Fibroblast of the conjunctiva (primary cell): ENCODE measurements at regions not wholly inside any gene's neighbourhood (a gene's known extent, or its start where the extent isn't known, plus 50 kb on each side); places are given as distances from the start of the nearest gene placed in this dataset.

ENCODE experiments used
- DNase-seq: peaks from one replicate; pipeline ENCODE4 v3.0.0-alpha.2; 2010; ENCODE audit warnings: low read depth

DNA sequence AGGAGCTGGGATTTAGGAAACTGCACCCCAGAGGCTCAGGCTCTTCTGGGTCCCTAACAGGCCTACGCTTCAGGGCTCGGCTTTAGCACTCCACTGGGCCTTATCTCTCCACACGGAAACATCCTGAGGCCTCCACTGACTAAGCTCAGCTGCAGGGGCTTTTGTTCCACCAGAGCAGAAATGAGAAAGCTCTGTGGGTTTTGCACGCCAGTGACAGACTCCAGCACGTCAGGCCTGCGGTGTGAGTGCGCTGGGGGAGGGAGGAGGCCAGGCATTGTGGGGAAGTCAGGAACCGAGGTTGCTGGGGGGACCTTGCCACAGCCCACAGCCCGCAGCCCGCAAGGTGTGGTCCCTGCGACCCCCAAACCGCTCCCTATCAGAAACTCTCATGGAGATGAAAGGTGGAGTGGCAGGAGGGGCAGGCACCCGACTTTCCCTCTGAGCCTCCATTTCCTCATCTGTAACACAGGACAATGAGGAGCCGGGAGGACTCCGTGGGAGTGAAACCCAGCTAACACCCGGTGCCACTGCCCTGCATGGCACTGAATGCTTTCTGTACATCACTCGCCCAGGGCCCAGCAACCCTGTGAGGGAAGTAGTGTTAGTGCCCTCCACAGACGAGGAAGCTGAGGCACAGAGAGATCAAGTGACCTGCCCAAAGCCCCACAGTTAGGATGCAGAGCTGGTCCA, 106.5 kb downstream of the TPRA1 start:
- DNase-seq, result no peak

DNA sequence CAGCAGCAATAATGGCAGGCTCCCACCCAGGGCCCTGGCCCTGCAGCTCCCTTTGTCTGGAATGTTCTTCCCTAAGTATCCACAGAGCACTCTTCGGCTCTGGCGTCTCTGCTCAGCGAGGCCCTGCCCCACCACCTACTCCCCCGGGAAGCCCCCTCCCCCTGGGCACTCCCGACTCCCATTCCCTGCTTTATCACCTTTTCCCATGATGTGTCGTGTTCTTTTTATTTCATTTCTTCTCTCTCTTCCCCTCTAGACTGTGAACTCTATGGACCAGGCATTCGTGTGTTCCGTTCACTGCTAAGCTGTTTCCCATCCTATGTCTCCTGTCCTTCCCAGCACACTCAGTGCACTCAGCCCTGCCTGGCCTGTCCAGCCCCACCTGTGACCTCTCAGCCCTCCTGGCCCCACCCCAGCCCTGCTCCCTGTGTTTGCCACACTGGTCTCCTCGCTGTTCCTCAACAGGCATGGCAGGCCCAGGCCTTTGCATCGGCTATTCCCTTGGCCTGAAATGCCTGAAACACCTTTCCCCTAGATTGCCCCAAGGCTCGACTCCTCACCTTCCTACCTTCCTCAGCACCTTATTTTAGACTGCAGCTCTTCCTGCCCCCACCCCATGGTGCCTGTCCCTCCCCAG, 107.4 kb downstream of the TPRA1 start:
- DNase-seq, result no peak

DNA sequence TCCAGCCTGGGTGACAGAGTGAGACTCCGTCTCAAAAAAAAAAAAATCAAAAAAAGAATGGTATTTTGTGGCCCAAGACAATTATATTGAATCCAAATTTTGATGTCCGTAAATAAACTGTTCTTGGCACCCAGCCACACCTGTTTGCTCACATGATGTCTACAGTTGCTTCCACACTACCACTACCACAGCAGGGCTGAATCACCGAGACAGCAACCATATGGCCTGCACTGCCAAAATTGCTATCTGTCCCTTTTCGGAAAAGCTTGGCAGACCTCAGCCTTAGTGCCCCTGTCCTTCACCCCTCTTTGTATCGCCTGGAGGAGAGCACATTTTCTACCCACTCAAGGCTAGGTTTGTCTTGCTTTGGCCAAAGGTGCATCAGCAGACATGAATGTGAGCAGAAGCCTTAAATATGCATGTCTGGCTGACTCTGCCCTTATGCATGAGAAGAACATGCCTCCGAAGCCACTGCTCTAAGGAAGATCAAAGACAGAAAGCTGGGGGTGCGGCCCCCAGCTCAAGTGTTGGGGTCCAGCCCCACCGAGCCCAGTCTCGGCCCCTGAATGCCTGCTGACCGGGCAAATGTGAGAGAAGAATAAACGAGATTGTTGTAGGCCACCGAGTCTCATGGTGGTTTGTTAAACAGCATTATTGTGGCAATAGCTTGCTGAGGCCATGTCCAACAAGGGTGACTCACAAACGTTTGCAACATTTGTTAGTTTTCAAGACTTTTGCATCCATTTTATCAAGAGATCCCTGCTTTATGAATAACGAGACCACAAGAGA, 108.1 kb downstream of the TPRA1 start:
- no peak for DNase-seq

DNA sequence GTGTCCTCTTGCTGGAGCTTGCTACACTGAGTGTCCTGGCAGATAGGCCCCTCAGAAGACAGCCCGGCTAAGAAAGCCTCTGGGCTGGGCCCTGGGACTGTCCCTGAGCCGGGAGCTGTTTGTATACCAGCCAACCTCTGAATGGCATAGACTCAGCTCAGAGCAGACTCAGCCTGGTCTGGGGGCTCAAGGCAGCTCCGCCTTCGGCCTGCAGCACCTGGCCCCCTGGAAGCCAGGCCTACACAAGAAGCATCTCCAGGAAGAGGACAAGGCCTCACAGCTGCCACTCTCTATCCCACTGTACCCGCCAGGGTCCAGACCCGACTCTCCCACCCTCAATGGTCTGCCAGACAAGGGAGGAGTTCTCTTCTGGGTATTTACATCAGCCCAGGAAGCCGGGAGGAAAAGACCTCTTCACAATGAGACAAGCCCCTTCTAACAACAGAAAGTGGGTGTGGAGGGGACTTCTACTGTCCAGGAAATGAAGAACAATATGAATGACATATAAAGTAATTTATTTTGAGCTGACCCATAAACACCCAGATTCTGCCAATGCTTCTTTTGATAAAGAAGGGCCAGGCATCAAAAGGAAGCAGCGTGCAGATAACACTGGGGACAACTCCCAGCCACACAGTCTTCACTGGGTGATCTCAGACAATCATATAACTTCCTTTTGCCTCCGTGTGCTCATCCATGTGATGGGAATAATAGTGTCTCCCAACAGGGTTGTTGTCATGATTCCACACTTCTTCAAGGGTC, 110.2 kb downstream of the TPRA1 start:
- no peak for DNase-seq

DNA sequence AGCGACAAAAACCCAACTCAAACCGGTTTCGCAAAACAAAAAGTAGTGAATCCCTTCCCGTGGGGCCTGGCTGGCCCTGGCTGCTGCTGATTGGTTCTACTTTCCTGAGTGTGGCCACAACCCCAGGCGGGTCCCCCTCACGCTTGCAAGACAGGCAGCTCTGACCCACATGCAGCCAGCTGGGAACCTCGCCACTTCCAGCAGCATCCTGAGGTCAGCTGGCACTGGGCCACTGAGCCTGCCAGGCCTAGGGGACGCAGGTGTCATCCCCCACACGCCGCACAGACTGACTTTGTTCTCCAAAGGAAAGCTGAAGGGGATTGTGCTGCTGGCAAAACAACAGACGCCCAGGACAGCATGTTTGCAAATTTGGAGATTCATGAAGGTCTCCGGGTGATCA, 111.1 kb downstream of the TPRA1 start:
- no peak for DNase-seq

DNA sequence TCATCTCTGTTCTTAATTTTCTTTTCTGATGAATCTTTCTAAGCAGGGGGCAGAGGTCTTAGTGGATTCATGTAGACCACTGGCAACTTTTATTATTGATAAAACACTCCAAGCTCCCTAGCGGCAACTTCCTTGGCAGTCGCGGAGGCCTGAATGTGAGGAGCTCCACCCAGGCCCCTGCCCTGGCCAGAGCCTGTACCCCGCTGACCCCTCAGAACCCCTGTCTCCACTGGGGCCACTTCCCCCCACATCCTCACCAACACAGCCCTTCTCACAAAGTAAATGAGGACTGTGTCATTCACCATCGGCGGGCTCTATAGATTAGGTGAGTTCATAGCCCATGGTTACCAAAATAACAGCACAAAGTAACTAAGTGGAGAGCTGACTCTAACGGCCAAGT, 111.6 kb downstream of the TPRA1 start:
- no peak for DNase-seq

DNA sequence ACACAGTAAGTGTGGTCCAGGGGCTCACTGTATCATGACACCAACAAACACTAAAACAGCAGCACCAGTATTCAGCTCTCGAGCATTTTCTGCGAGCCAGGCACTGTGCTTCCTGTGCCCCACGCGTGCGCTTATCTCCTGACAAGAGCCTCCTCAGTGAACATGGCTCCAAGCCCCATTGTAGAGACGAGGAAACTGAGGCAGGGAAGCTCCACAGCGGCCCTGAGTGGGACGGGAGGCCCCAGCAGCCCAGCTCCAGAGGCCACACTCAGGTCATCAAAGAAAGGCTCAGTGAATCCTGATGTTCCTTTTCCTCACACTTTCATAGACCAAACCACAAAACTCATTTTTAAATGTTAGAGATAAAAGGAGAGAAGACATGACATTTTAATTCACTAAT, 113.1 kb downstream of the TPRA1 start:
- DNase-seq, result no peak

DNA sequence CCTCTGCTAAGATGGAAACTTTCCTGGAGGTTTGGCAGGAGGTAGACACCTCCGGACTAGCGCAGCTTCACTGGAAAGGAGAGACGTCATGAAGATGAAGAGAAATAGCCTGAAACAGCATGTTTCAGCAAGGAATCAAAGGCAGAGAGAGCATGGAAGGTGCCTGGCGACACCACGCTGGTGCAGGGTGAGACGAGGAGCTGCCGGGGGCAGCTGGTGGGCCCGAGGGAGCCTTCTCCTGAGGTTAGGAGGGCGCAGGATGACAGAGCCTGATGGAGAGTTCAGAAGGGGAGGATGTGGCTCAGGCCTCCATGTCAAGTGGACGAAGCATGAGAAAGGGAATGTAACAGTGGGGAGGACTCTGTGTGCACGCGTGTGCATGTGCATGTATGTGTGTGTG, 113.6 kb downstream of the TPRA1 start:
- DNase-seq, result no peak

DNA sequence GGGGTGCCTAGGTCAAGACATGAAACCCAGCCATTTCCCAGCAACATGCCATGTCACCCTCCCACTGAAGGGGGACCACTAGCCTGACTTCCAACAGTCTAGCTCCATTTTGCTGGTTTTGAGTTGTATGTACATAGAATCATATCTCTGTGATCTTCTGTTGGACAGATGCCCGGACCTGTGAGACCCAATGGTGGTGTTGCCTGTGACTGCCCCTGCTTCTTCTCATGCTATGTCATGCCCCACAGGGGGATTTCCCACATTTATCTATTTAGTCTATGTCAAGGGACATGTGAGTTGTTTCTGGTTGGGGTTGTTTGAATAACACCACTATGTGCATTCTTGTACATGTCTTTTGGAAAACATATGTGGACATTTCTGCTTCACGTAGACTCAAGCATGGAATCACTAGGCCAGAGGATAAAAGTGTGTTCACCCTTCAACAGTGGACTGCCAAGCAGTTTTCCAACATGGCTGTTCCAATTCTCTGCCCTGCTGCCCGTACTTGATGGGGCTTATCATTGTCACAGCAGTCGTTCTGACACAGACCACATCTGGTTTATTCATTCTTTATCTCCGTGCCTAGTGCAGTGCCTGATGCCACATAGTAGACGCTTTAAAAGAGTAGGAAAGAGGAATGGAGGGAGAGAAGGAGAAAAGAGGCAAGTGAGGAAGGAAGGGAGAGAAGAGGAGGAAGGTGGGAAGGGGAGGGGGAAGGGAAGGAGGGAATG, 114.4 kb downstream of the TPRA1 start:
- no peak for DNase-seq

DNA sequence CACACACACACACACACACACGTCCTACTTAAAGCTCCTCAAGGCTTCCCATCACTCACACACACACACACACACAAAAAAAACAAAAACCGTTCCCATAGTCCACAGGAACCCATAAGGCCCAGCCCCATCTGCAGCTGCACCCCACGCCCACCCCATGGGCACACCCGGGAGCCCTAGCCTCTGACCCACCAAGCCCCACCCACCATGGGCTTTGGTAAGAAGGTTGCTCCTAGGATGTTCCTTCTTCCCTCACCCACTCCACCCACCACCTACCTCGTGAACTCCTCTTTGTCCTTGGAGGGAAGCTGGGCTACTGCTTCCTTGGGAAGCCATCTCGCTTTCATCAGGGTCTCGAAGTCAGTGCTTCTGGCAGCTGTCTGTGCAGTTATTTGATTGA, 115.1 kb downstream of the TPRA1 start:
- DNase-seq, result no peak

DNA sequence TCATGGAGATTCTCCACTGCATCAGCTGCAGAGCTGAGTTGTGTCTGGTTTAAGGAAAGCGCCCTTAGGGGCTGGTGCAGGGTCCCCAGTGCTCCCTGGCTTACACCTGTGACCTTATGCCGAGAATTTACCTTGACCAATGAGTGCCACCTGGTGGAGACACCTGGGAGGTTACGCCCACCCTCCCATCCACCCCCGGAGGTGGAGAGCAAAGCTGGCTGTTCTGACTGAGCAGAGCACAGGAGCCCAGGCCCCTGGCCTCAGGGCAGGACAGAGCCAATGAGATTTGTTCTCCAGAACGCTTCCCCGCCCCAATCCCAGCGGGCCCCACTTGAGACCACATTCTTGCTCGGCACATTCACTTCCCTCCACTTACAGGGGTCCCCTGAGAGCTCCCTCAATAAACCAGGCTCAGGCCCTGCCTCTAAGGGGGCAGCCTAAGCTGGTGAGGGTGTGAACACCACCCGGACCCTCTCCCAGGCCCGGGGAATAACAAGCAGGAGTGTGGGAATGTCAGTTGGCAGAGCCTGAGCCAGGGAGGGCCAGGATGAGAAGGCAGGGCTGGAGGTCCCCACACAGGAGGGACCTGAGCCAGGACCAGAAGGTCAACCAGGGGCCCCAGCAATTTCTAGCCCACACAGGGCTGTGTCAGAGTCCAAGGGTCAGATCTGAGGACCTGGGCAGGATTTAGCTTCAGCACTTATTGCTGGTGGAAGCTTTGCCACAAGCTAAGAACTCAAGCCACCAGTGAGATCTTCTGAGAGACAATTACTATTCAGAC, 117.1 kb downstream of the TPRA1 start:
- no peak for DNase-seq

DNA sequence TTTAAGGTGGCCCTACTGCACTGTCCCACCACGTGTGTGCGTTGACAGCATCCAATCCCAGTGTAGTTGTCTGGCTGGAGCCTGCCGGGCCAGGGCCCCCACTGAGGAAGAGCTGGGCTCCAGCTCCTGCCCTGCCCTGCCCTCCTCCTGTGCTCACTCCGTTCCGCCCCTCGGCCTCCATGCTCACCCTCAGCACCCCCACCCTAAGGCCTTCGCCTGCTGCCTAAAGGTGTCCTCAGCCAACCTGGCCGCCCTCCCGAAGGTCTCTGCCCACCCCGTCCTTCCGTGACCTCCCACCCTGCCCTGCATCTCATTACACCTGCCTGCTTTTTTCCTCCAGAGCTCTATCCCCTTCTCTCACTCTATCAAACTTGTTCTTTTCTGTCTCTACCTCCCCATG, 118.0 kb downstream of the TPRA1 start:
- no peak for DNase-seq

DNA sequence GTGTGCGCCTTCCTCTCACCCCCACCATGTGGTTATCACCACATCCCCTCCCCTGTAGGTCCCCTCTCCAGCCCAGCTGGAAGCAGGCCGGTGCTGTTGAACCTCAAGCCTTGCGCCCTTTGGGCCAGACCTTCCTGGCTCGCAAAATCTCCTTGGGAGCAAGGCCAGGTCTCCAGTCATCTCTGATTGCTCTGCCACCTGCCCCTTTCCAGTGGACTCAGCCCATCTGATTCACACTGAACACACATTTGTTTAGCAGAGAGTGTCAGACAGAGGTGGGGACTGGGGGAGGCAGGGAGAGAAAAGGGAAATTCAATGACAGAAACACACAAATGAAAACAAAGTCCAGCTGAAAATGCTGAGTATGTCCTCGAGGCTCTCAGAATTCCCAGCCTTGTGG, 119.4 kb downstream of the TPRA1 start:
- DNase-seq, result no peak

DNA sequence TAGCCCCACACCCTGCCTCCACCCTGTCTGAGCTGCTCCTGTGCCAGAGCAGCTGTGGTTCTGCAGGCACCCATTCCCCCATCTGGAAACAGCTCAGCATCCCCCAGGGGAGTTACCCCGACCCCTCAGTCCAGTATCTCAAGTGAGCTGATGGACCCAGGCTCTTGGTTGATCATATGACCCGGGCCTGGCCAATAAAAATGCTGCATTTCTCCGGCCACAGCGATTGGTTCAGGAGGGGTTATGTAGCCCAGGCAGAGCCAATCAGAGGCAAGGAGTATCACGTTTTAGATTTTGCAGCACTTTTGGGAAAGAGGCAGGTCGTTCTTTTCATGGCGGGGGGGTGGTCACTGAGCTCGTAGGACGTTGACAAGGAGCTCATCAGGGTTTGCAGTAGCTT, 120.8 kb downstream of the TPRA1 start:
- no peak for DNase-seq

DNA sequence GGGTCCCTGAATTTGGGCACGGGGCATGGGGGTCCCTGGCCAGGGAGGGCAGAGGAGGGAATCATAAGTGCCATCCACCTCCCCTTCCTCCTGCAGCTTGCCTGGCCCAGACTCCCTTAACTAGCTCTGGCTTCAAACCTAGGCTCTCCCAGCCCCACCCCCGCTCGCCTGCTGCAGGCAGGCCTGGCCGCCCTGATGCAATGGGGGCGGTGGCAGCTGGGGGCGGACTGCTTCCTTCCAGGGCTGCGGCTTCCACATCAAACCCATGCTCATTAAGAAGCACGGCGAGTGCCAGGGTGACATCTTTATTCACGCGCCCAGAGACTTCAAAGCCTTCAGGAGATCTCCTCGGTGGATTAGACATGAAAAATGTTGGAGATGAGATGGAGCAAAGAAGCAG, 123.1 kb downstream of the TPRA1 start:
- DNase-seq, result no peak

DNA sequence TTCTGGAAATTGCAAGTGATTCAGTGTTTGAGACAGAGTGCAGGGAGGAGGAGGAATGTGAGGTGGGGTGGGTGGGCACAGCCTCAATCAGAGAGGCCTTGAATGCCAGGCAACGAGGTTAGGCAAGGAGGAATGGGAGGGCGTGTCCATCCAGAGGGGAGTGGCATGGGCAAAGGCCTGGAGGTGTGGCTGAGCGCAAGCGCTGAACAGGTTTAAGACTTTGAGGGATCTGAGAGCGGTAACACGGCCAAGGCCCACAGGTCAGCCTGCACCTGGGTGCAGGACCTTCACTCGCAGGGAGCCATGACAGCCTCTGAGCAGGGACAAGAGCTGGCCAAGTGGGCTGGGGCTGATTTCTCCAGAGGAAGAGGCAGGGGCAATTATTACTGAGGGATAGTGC, 125.9 kb downstream of the TPRA1 start:
- DNase-seq, result no peak

DNA sequence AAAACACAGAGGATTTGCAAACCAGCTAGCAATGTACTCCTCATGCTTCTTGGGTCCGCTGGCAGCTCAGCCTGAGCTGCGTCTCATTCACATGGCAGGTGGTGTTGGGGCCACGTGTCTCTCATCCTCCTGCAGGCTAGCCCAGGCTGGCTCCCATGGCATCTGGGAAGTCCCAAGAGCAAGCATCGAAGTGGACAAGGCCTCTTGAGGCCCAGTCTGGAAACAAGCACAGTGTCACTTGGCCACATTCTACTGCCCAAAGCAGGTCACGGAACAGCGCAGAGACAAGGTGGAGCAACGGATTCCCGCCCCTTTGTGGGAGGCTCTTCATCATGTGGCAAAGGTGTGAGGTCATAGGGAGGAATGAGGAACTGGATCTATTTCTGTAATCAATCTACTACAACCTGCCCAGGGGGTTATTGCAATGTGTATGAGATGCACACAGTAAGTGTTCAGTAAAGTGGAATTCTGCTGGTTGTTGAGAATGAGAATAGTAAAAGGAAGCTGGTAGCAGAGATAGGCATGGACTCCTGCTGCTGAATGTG, 128.3 kb downstream of the TPRA1 start:
- DNase-seq, result no peak

DNA sequence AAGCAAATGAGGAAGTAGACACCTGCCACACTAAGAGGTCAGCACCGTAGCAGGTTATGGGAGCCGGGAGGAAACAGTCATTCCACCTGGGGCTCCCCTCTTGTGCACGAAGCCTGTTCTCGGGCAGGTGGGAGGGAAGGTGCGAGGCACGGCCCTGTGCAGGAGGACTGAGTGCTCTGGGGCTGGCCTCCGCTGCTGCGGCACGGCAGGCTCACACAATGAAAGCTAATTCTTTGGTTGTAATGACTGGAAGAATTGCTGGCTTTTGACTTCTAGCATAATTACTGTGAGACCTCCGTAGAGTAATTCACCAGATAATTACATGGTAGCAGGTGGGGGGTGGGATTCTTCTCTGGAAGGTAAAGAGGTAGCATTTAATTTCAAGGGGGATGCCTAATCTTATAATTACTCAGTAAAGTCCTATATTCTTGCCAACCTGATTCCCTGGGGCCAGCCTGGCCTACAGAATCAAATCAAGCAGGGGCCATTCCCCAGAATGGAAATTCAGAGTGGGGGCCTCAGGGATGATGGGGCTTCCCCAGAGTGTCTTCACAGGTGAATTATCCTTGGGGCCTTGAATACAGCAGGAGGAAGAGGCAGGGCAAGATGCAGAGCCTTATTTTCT, 129.1 kb downstream of the TPRA1 start:
- no peak for DNase-seq

DNA sequence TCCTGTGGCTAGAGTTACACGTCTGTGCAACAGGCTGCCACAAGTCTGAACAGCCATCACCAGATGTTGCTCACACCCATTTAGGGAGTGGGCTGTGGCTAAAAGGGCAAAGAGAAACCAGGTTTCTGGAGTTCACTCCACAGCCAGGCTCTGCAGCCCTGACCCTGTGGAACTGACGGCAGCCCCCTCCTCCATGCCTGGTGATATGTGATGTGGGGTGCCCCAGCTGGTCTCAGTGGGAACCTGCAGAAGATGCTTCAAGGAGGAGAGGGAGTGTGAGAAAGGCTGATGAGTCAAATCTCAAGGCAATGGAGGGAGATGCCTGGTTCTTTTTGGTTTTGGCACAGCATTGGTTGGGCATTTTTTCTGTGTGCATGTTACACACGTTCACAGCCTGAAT, 130.6 kb downstream of the TPRA1 start:
- no peak for DNase-seq
